GM12873 (cell line): ENCODE measurements at regions not wholly inside any gene's neighbourhood (a gene's known extent, or its start where the extent isn't known, plus 50 kb on each side); places are given as distances from the start of the nearest gene placed in this dataset.

Experiments
- TF ChIP-seq, protein P1 (sequence below): IDR thresholded peaks from 2 replicates; pipeline ENCODE4 v1.5.1; 2012; ENCODE audit warnings: low read depth, mild to moderate bottlenecking, moderate library complexity, low read length, control low read depth; ENCODE audit not compliant: insufficient read depth; ENCODE audit errors: missing control alignments

DNA sequence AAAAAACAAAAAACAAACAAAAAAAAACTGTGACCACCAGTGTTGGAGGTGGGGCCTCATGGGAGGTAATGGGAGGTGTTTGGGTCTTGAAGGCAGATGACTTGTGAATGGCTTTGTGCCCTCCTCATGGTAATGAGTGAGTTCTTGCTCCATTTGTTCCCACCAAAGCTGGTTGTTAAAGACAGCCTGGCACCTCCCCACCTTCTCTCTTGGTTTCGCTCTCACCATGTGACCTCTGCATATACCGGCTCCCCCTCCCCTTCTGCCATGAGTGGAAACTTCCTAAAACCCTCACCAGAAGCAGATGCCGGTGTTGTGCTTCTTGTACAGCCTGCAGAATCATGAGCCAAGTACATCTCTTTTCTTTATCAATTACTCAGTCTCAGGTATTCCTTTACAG, 61.5 kb upstream of the ATP11B start:
- TF ChIP-seq, protein P1, sequence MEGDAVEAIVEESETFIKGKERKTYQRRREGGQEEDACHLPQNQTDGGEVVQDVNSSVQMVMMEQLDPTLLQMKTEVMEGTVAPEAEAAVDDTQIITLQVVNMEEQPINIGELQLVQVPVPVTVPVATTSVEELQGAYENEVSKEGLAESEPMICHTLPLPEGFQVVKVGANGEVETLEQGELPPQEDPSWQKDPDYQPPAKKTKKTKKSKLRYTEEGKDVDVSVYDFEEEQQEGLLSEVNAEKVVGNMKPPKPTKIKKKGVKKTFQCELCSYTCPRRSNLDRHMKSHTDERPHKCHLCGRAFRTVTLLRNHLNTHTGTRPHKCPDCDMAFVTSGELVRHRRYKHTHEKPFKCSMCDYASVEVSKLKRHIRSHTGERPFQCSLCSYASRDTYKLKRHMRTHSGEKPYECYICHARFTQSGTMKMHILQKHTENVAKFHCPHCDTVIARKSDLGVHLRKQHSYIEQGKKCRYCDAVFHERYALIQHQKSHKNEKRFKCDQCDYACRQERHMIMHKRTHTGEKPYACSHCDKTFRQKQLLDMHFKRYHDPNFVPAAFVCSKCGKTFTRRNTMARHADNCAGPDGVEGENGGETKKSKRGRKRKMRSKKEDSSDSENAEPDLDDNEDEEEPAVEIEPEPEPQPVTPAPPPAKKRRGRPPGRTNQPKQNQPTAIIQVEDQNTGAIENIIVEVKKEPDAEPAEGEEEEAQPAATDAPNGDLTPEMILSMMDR: no peak

GRCh38 chr3:182732232-182733015, 60.9 kb upstream of the ATP11B start:
- TF ChIP-seq, protein P1: no peak

DNA sequence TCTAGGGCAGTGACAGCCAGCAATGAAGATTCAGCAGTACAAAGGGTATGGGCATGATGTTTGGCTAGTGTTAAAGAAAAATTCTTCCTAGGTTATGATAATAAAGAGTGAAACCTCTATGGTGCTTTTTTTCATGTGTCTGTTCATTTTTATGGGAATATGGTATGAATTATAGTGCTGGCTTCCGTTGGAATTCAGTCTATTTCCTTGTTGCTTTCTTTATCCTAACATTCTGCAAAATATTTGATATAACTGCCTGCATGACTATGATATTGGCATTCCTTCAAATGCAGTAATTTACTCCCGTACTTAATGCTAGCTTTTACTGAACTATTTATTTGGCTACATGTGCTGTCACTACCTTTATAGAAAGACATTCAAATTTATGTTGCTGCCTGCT, 57.6 kb upstream of the ATP11B start:
- TF ChIP-seq, protein P1: no peak

- TF ChIP-seq, protein P1: no peak
Observed at GRCh38 chr3:182737825-182738224, 55.5 kb upstream of the ATP11B start.

DNA sequence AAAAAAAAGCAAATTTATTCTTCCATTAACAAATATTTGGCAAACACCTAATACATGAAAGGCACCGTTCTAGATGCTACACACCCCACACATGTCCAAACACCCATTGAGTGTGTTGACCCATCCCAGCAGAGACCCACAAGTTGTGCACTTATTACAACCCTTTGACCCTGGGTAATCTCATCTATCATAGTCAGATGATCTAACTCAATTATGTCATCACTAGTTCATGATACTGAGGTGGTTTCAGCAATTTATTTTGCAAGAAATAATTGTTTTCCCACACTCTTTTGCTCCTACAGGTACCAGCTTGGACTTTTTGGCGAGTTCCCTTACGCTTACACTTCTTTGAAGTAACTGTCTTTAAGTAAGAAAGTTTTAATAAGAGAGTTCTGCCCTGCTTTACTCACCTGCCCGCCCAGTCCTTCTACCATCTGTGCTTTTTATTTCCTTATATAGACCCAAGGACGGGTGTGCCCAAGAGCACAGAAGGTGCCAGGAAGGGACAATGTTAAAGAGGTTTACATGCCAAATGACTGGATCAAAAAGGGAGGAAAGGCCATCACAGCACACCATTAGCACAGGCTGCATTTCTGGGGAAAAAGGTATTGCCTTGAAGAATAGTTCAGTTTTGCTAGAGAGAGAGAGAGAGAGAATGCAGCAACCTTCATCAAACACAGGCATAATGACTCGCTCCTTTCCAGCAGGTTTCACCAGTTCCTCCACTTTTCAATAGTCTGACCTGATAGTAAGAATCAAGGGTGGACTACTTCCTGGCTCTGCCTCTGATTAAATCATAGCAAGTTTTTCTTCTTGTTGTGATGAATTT, 54.5 kb upstream of the ATP11B start:
- TF ChIP-seq, protein P1: no peak

DNA sequence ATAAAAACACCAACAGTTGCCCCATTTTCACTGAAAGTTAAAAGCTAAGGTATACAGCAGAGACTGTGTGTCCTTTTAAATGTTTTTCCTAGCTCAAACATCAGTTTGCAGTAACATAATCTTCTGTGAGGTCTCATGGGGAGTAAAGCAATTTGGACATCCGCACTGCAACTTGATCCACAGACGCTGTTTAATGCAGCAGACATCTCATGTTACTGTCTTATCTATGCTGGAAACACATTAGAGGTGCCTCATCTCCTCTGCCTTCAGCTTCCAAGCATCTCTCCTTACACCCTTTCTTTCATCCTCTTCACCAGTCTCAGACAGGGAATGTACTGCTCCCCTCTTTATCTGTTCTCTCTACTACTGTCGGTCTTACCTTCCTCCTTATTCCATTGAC, 53.7 kb upstream of the ATP11B start:
- TF ChIP-seq, protein P1: no peak

- TF ChIP-seq, protein P1: no peak
Observed at GRCh38 chr3:182740710-182741109, 52.6 kb upstream of the ATP11B start.
